PFSK-1 (cell line): ENCODE measurements at regions not wholly inside any gene's neighbourhood (a gene's known extent, or its start where the extent isn't known, plus 50 kb on each side); places are given as distances from the start of the nearest gene placed in this dataset.

Source experiments
- POLR2AphosphoS5 ChIP-seq: IDR thresholded peaks from 2 replicates; pipeline ENCODE4 v1.6.1; 2012; ENCODE audit warnings: low read depth, mild to moderate bottlenecking, control low read depth, low read length, moderate library complexity
- REST ChIP-seq, 2 experiments: IDR thresholded peaks; 2 replicates each; pipeline versions ENCODE4 v1.6.1 to v1.8.0; 2011 to 2012; ENCODE audit warnings: low read depth in 2 of 2, low read length in 2 of 2, control low read depth in 1 of 2, inconsistent platforms in 1 of 2, mild to moderate bottlenecking in 1 of 2, moderate library complexity in 1 of 2; ENCODE audit not compliant: insufficient read depth in 1 of 2
- TAF1 ChIP-seq: IDR thresholded peaks from 2 replicates; pipeline ENCODE4 v1.6.1; 2012; ENCODE audit warnings: low read length, control low read depth, borderline replicate concordance; ENCODE audit not compliant: insufficient read depth

- TF ChIP-seq POLR2AphosphoS5 (no peak), REST (IDR thresholded peaks at IDR 0.05; ENCODE audit: insufficient read depth in 1 of 2, low read depth in 2 of 2, low read length in 2 of 2) (no peak), TAF1 (no peak)
Measured at GRCh38 chr3:72050048-72050632, 265.2 kb upstream of the PROK2 start.
